Activated CD8-positive, alpha-beta T cell treated with anti-CD3 and anti-CD28 coated beads for 36 hours (primary cell): ENCODE measurements at regions not wholly inside any gene's neighbourhood (a gene's known extent, or its start where the extent isn't known, plus 50 kb on each side); places are given as distances from the start of the nearest gene placed in this dataset.
"Not testable (repeated sequence)": the region's sequence is repeated elsewhere in the genome, so short reads cannot be mapped to it uniquely, and the experiment has no call there.

Source experiments
- ATAC-seq: fragments of 200-7000 bp; cut with Tn5 transposase; one replicate; pipeline ENCODE4 v1.10.0; 2021; ENCODE audit warnings: mild to moderate bottlenecking, moderate library complexity
- CTCF ChIA-PET: fragments of 350-600 bp; sonication (Branson Sonifier 250); formaldehyde crosslinking; loops from one replicate; lab custom pipeline; 2021; ENCODE audit warnings: antibody characterized with exemption; lab: Charles Lee
- POLR2A ChIA-PET: fragments of 350-600 bp; sonication (Branson Sonifier 250); formaldehyde crosslinking; loops from one replicate; lab custom pipeline; 2021; ENCODE audit warnings: antibody characterized with exemption; lab: Charles Lee
- DNase-seq: peaks from one replicate; pipeline ENCODE4 v3.0.0-alpha.2; 2020
- H3K27ac Mint-ChIP-seq: one replicate; pipeline ENCODE4 v1.8.0; 2021; ENCODE audit warnings: mild to moderate bottlenecking, mixed read lengths
- H3K27me3 Mint-ChIP-seq: one replicate; pipeline ENCODE4 v1.8.0; 2021; ENCODE audit warnings: mixed read lengths
- H3K36me3 Mint-ChIP-seq: one replicate; pipeline ENCODE4 v1.8.0; 2021; ENCODE audit warnings: low read depth, mixed read lengths
- H3K4me1 Mint-ChIP-seq: one replicate; pipeline ENCODE4 v1.8.0; 2021; ENCODE audit warnings: low read depth, mixed read lengths
- H3K4me3 Mint-ChIP-seq: one replicate; pipeline ENCODE4 v1.8.0; 2021; ENCODE audit warnings: mild to moderate bottlenecking, moderate library complexity, mixed read lengths
- H3K9me3 Mint-ChIP-seq: one replicate; pipeline ENCODE4 v1.8.0; 2021; ENCODE audit warnings: mixed read lengths
- CTCF ChIP-seq: fragments of 200-600 bp; IDR thresholded peaks from one replicate; pipeline ENCODE4 v1.8.0; 2022; ENCODE audit warnings: antibody characterized with exemption, mild to moderate bottlenecking
- intact Hi-C: fragments of 100-400 bp; cut with micrococcal nuclease; formaldehyde crosslinking; loops from one replicate; pipeline ENCODE4 v1.10.0; 2022

GRCh38 chr16:55989569-55989907 lies 114.4 kb upstream of the CES5A start:
- Mint-ChIP-seq H3K4me3 (no peak overlapping the region), H3K9me3 (no peaks in the 10 kb centered on the region), H3K27me3 (peaks cover 15% of the 10 kb centered on the region), H3K4me1 (no peaks in the 10 kb centered on the region), H3K27ac (no peak overlapping the region), H3K36me3 (no peaks in the 10 kb centered on the region)
- no peak for TF ChIP-seq CTCF
- no peak for ATAC-seq
- ChIA-PET CTCF (no interaction called here), POLR2A (no interaction called here)
- intact Hi-C loops = no loop called here
- DNase-seq = no peak

DNA sequence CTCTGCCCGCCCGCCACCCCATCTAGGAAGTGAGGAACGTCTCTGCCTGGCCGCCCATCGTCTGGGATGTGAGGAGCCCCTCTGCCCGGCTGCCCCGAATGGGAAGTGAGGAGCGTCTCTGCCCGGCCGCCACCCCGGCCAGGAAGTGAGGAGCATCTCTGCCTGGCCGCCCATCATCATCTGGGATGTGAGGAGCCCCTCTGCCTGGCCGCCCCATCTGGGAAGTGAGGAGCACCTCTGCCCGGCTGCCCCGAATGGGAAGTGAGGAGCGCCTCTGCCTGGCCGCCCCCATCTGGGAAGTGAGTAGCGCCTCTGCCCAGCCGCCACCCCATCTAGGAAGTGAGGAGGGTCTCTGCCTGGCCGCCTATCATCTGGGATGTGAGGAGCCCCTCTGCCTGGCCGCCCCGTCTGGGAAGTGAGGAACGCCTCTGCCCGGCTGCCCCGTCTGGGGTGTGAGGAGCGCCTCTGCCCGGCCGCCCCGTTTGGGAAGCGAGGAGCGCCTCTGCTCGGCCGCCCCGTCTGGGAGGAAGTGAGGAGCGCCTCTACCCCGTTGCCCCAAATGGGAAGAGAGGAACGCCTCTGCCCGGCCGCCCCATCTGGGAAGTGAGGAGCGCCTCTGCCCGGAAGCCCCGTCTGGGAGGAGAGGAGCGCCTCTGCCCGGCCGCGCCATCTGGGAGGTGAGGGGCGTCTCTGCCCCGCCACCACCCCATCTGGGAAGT lies 113.8 kb upstream of the CES5A start:
- H3K4me1 Mint-ChIP-seq, CTCF ChIA-PET, ATAC-seq, DNase-seq, H3K36me3 Mint-ChIP-seq, H3K4me3 Mint-ChIP-seq, POLR2A ChIA-PET, intact Hi-C loops, H3K27ac Mint-ChIP-seq, H3K9me3 Mint-ChIP-seq: not testable (repeated sequence)
- H3K27me3 Mint-ChIP-seq = peaks cover 15% of the 10 kb centered on the region

DNA sequence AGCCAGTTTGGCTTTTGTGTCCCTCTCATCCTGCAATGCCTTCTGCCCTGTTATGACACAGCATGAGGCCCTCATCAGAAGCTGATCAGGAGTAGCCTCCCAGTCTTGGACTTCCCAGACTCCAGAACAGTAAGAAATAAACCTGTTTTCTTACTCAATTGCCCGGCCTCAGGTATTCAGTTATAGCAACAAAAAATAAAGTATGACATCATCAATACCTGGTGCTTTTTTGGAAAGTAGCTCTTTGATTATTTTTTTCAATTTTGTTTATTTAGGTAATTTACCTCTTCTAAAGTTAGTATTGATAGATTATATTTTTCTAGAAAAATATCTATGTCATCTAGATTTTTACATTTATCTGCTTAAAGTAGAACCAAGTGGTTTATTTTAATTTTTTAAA lies 112.8 kb upstream of the CES5A start:
- Mint-ChIP-seq H3K4me3 (no peak overlapping the region), H3K4me1 (no peaks in the 10 kb centered on the region), H3K9me3 (no peaks in the 10 kb centered on the region), H3K27me3 (peaks cover 11% of the 10 kb centered on the region), H3K36me3 (no peaks in the 10 kb centered on the region), H3K27ac (no peak overlapping the region)
- TF ChIP-seq CTCF = no peak
- ChIA-PET CTCF (no interaction called here), POLR2A (no interaction called here)
- ATAC-seq (no peak), DNase-seq (no peak)
- intact Hi-C loops = no loop called here

DNA sequence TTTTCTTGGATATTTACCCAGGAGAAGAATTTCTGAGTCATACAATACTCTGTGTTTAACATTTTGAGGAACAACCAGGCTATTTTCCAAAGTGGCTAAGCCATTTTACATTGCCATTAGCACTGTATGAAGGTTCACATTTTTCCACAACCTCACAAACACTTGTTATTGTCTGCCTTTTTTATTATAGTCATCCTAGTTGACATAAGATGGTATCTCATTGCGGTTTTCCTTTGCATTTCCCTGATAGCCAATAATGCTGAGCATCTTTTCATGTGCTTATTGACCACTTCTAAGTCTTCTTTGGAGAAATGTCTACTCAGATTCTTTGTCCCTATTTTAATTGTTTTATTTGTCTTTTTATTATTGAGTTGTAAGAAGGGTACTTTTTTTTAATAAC lies 107.4 kb upstream of the CES5A start:
- H3K27ac Mint-ChIP-seq = no peak overlapping the region
- H3K4me1 Mint-ChIP-seq = no peaks in the 10 kb centered on the region
- TF ChIP-seq CTCF = no peak
- ATAC-seq (no peak), DNase-seq (no peak)
- intact Hi-C loops = no loop called here
- peaks cover 12% of the 10 kb centered on the region for H3K27me3 Mint-ChIP-seq
- H3K36me3 Mint-ChIP-seq = no peaks in the 10 kb centered on the region
- ChIA-PET CTCF (no interaction called here), POLR2A (no interaction called here)
- no peaks in the 10 kb centered on the region for H3K9me3 Mint-ChIP-seq
- no peak overlapping the region for H3K4me3 Mint-ChIP-seq

DNA sequence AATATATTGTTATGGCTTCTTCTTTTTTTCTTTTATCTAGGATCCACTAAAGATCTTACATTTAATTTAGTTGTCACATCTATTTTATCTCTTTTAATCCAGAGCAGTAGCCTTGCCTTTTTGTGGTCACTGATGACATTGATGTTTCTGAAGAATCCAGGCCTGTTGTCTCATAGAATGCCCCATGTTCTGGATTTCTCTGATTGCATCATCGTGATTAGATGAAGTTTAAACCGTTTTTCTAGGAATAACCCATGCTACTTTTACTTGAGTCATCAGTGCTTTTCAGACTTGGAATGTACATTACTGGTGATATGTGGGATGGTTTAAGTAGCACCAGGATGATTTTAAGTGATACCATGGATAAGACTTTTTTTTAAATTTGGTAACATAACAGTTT lies 106.4 kb upstream of the CES5A start:
- Mint-ChIP-seq H3K4me1 (no peaks in the 10 kb centered on the region), H3K27me3 (peaks cover 15% of the 10 kb centered on the region), H3K36me3 (no peaks in the 10 kb centered on the region), H3K9me3 (no peaks in the 10 kb centered on the region), H3K4me3 (no peak overlapping the region), H3K27ac (no peak overlapping the region)
- no peak for ATAC-seq
- CTCF ChIA-PET = no interaction called here
- no peak for DNase-seq
- TF ChIP-seq CTCF = no peak
- intact Hi-C loops = no loop called here
- POLR2A ChIA-PET = no interaction called here
